ENCODE measurements at regions not wholly inside any gene's neighbourhood (a gene's known extent, or its start where the extent isn't known, plus 50 kb on each side); places are given as distances from the start of the nearest gene placed in this dataset.
"Not testable (repeated sequence)": the region's sequence is repeated elsewhere in the genome, so short reads cannot be mapped to it uniquely, and the experiment has no call there.

GRCh38 chr17:71201639-71202038 lies 919.2 kb upstream of the SOX9 start:
- Histone ChIP-seq H3K27me3 (no peaks in the 10 kb centered on the region), H3K4me1 (no peaks in the 10 kb centered on the region), H3K9me3 (no peaks in the 10 kb centered on the region), H3K27ac (no peak overlapping the region), H3K36me3 (no peaks in the 10 kb centered on the region), H3K4me3 (no peak overlapping the region)
- DNase-seq: no peak
- no peak for TF ChIP-seq CTCF (IDR thresholded peaks at IDR 0.05)
- no peak for TF ChIP-seq POLR2A (IDR thresholded peaks at IDR 0.05)

GRCh38 chr17:71202449-71202848 lies 918.4 kb upstream of the SOX9 start:
- TF ChIP-seq CTCF (IDR thresholded peaks at IDR 0.05): no peak
- no peak for TF ChIP-seq POLR2A (IDR thresholded peaks at IDR 0.05)
- Histone ChIP-seq H3K4me1 (no peaks in the 10 kb centered on the region), H3K9me3 (no peaks in the 10 kb centered on the region), H3K27ac (no peak overlapping the region), H3K27me3 (no peaks in the 10 kb centered on the region), H3K36me3 (no peaks in the 10 kb centered on the region), H3K4me3 (no peak overlapping the region)
- no peak for DNase-seq

- Histone ChIP-seq H3K9me3 (no peaks in the 10 kb centered on the region), H3K27me3 (no peaks in the 10 kb centered on the region)
- no peak for TF ChIP-seq POLR2A (IDR thresholded peaks at IDR 0.05)
- TF ChIP-seq CTCF (IDR thresholded peaks at IDR 0.05): no peak
Measured at GRCh38 chr17:71203953-71204352, 916.9 kb upstream of the SOX9 start.

GRCh38 chr17:71205951-71206350 lies 914.9 kb upstream of the SOX9 start:
- H3K36me3 ChIP-seq, DNase-seq, H3K27ac ChIP-seq, H3K9me3 ChIP-seq, H3K27me3 ChIP-seq, H3K4me1 ChIP-seq, H3K4me3 ChIP-seq: not testable (repeated sequence)

More at GRCh38 chr17:71203953-71204352, 916.9 kb upstream of the SOX9 start:
- H3K27ac ChIP-seq: no peak overlapping the region
- no peak overlapping the region for H3K4me3 ChIP-seq
- DNase-seq: no peak
- H3K36me3 ChIP-seq: no peaks in the 10 kb centered on the region
- H3K4me1 ChIP-seq: no peaks in the 10 kb centered on the region

GRCh38 chr17:71208111-71208704 lies 912.6 kb upstream of the SOX9 start:
- no peak for DNase-seq
- H3K27ac ChIP-seq: no peak overlapping the region
- no peak overlapping the region for H3K4me3 ChIP-seq
- TF ChIP-seq CTCF (IDR thresholded peaks at IDR 0.05): no peak
- no peak for TF ChIP-seq POLR2A (IDR thresholded peaks at IDR 0.05)
- H3K27me3 ChIP-seq: no peaks in the 10 kb centered on the region
- H3K4me1 ChIP-seq: no peaks in the 10 kb centered on the region
- no peaks in the 10 kb centered on the region for H3K36me3 ChIP-seq
- no peaks in the 10 kb centered on the region for H3K9me3 ChIP-seq

GRCh38 chr17:71213936-71214335 lies 906.9 kb upstream of the SOX9 start:
- Histone ChIP-seq H3K27ac (no peak overlapping the region), H3K4me3 (no peak overlapping the region), H3K36me3 (no peaks in the 10 kb centered on the region), H3K9me3 (peaks cover 0 to 2% (median 0%) of the 10 kb centered on the region in 4 donors), H3K27me3 (no peaks in the 10 kb centered on the region), H3K4me1 (no peaks in the 10 kb centered on the region)
- TF ChIP-seq CTCF (IDR thresholded peaks at IDR 0.05) (no peak), POLR2A (IDR thresholded peaks at IDR 0.05) (no peak)
- DNase-seq: no peak

Data from Peyer's patch (tissue), 4 donors.